ENCODE measurements at regions not wholly inside any gene's neighbourhood (a gene's known extent, or its start where the extent isn't known, plus 50 kb on each side); places are given as distances from the start of the nearest gene placed in this dataset.
"Not testable (repeated sequence)": the region's sequence is repeated elsewhere in the genome, so short reads cannot be mapped to it uniquely, and the experiment has no call there.

- no peak for DNase-seq (ENCODE audit: low read depth in 3 of 3, low spot score in 2 of 3)
Measured at GRCh38 chr10:64873088-64873487, 1351.9 kb downstream of the REEP3 start.

GRCh38 chr10:64873959-64874358, 1352.8 kb downstream of the REEP3 start:
- DNase-seq (ENCODE audit: low read depth in 3 of 3, low spot score in 2 of 3) = no peak

GRCh38 chr10:64880546-64880945, 1359.3 kb downstream of the REEP3 start:
- no peak for DNase-seq (ENCODE audit: low read depth in 3 of 3, low spot score in 2 of 3)

- no peak for DNase-seq (ENCODE audit: low read depth in 3 of 3, low spot score in 2 of 3)
Measured at GRCh38 chr10:64881257-64881656, 1360.1 kb downstream of the REEP3 start.

GRCh38 chr10:64896582-64896981, 1375.4 kb downstream of the REEP3 start:
- DNase-seq (ENCODE audit: low read depth in 3 of 3, low spot score in 2 of 3) = no peak

- DNase-seq (ENCODE audit: low read depth in 3 of 3, low spot score in 2 of 3) = not testable (repeated sequence)
Measured at GRCh38 chr10:64906311-64906710, 1385.1 kb downstream of the REEP3 start.

- not testable (repeated sequence) for DNase-seq (ENCODE audit: low read depth in 3 of 3, low spot score in 2 of 3)
Measured at GRCh38 chr10:64924306-64924705, 1403.1 kb downstream of the REEP3 start.

GRCh38 chr10:64952042-64952441, 1430.8 kb downstream of the REEP3 start:
- no peak for DNase-seq (ENCODE audit: low read depth in 3 of 3, low spot score in 2 of 3)

GRCh38 chr10:64956441-64956840, 1435.2 kb downstream of the REEP3 start:
- DNase-seq (ENCODE audit: low read depth in 3 of 3, low spot score in 2 of 3) = no peak

GRCh38 chr10:64959116-64959515, 1437.9 kb downstream of the REEP3 start:
- no peak for DNase-seq (ENCODE audit: low read depth in 3 of 3, low spot score in 2 of 3)

- no peak for DNase-seq (ENCODE audit: low read depth in 3 of 3, low spot score in 2 of 3)
Measured at GRCh38 chr10:64959883-64960282, 1438.7 kb downstream of the REEP3 start.

GRCh38 chr10:64973391-64973790, 1452.2 kb downstream of the REEP3 start:
- no peak for DNase-seq (ENCODE audit: low read depth in 3 of 3, low spot score in 2 of 3)

- no peak for DNase-seq (ENCODE audit: low read depth in 3 of 3, low spot score in 2 of 3)
Measured at GRCh38 chr10:64976150-64976549, 1454.9 kb downstream of the REEP3 start.

GRCh38 chr10:64977915-64978314, 1456.7 kb downstream of the REEP3 start:
- no peak for DNase-seq (ENCODE audit: low read depth in 3 of 3, low spot score in 2 of 3)

- no peak for DNase-seq (ENCODE audit: low read depth in 3 of 3, low spot score in 2 of 3)
Measured at GRCh38 chr10:64996886-64997285, 1475.7 kb downstream of the REEP3 start.

GRCh38 chr10:65010845-65011244, 1489.6 kb downstream of the REEP3 start:
- DNase-seq (ENCODE audit: low read depth in 3 of 3, low spot score in 2 of 3) = no peak

GRCh38 chr10:65017523-65017922, 1496.3 kb downstream of the REEP3 start:
- no peak for DNase-seq (ENCODE audit: low read depth in 3 of 3, low spot score in 2 of 3)

GRCh38 chr10:65024886-65025285, 1503.7 kb downstream of the REEP3 start:
- DNase-seq (ENCODE audit: low read depth in 3 of 3, low spot score in 2 of 3) = no peak

GRCh38 chr10:65030263-65030662, 1509.1 kb downstream of the REEP3 start:
- DNase-seq (ENCODE audit: low read depth in 3 of 3, low spot score in 2 of 3) = no peak

- no peak for DNase-seq (ENCODE audit: low read depth in 3 of 3, low spot score in 2 of 3)
Measured at GRCh38 chr10:65032867-65033769, 1511.9 kb downstream of the REEP3 start.

- DNase-seq (ENCODE audit: low read depth in 3 of 3, low spot score in 2 of 3) = no peak
Measured at GRCh38 chr10:65033957-65034356, 1512.8 kb downstream of the REEP3 start.

GRCh38 chr10:65040796-65041195, 1519.6 kb downstream of the REEP3 start:
- DNase-seq (ENCODE audit: low read depth in 3 of 3, low spot score in 2 of 3) = no peak

GRCh38 chr10:65041307-65041706, 1520.1 kb downstream of the REEP3 start:
- DNase-seq (ENCODE audit: low read depth in 3 of 3, low spot score in 2 of 3) = no peak

Measured in right renal cortex interstitium (tissue), 3 donors.